NCI-H146 treated with DMSO at 0.1 percent for 48 hours (cell line): ENCODE measurements at regions not wholly inside any gene's neighbourhood (a gene's known extent, or its start where the extent isn't known, plus 50 kb on each side); places are given as distances from the start of the nearest gene placed in this dataset.
"Not testable (repeated sequence)": the region's sequence is repeated elsewhere in the genome, so short reads cannot be mapped to it uniquely, and the experiment has no call there.

Source experiments
- DNase-seq: peaks from one replicate; lab custom pipeline; 2025; ENCODE audit not compliant: unreplicated experiment; lab: John Stamatoyannopoulos, UW

GRCh38 chr4:175033162-175033561 is 115.0 kb downstream of the ADAM29 start:
- DNase-seq, result no peak

- no peak for DNase-seq
Observed at GRCh38 chr4:175034007-175034406, 115.8 kb downstream of the ADAM29 start.

- no peak for DNase-seq
Observed at GRCh38 chr4:175034986-175035705, 117.0 kb downstream of the ADAM29 start.

- no peak for DNase-seq
Observed at GRCh38 chr4:175035905-175036304, 117.7 kb downstream of the ADAM29 start.

- no peak for DNase-seq
Observed at GRCh38 chr4:175048111-175048784, 130.1 kb downstream of the ADAM29 start.

- no peak for DNase-seq
Observed at GRCh38 chr4:175048906-175049305, 130.7 kb downstream of the ADAM29 start.

GRCh38 chr4:175051974-175052373 is 133.8 kb downstream of the ADAM29 start:
- DNase-seq, result no peak

GRCh38 chr4:175054980-175055379 is 136.8 kb downstream of the ADAM29 start:
- DNase-seq, result no peak

GRCh38 chr4:175062183-175062592 is 144.0 kb downstream of the ADAM29 start:
- DNase-seq, result no peak

- no peak for DNase-seq
Observed at GRCh38 chr4:175065228-175065627, 147.1 kb downstream of the ADAM29 start.

GRCh38 chr4:175066923-175067627 is 148.9 kb downstream of the ADAM29 start:
- DNase-seq, result no peak

- DNase-seq, result no peak
Observed at GRCh38 chr4:175068266-175068665, 150.1 kb downstream of the ADAM29 start.

GRCh38 chr4:175070444-175070843 is 152.3 kb downstream of the ADAM29 start:
- no peak for DNase-seq

- DNase-seq, result no peak
Observed at GRCh38 chr4:175071123-175071522, 153.0 kb downstream of the ADAM29 start.

- DNase-seq, result no peak
Observed at GRCh38 chr4:175087145-175087544, 169.0 kb downstream of the ADAM29 start.

GRCh38 chr4:175090116-175090515 is 172.0 kb downstream of the ADAM29 start:
- DNase-seq, result no peak

- no peak for DNase-seq
Observed at GRCh38 chr4:175091649-175092048, 173.5 kb downstream of the ADAM29 start.

- no peak for DNase-seq
Observed at GRCh38 chr4:175092114-175092513, 174.0 kb downstream of the ADAM29 start.

- DNase-seq, result not testable (repeated sequence)
Observed at GRCh38 chr4:175093055-175093454, 174.9 kb downstream of the ADAM29 start.

GRCh38 chr4:175103403-175103802 is 185.2 kb downstream of the ADAM29 start:
- no peak for DNase-seq

- DNase-seq, result no peak
Observed at GRCh38 chr4:175106301-175106700, 188.1 kb downstream of the ADAM29 start.

GRCh38 chr4:175109933-175110332 is 191.8 kb downstream of the ADAM29 start:
- no peak for DNase-seq
